PFSK-1 (cell line): ENCODE measurements at regions not wholly inside any gene's neighbourhood (a gene's known extent, or its start where the extent isn't known, plus 50 kb on each side); places are given as distances from the start of the nearest gene placed in this dataset.
A peak's percentile ranks its signal among the peaks of the same experiment; 100 is the strongest.

Experiments
- FOXP2 ChIP-seq: optimal IDR thresholded peaks from 2 replicates; pipeline ENCODE3; 2011; ENCODE audit warnings: borderline replicate concordance, control low read depth, inconsistent platforms; ENCODE audit not compliant: insufficient read depth; ENCODE audit errors: extremely low read length, extremely low read depth
- POLR2AphosphoS5 ChIP-seq: IDR thresholded peaks from 2 replicates; pipeline ENCODE4 v1.6.1; 2012; ENCODE audit warnings: low read depth, mild to moderate bottlenecking, control low read depth, low read length, moderate library complexity
- REST ChIP-seq, 2 experiments: IDR thresholded peaks; 2 replicates each; pipeline versions ENCODE4 v1.6.1 to v1.8.0; 2011 to 2012; ENCODE audit warnings: low read depth in 2 of 2, low read length in 2 of 2, control low read depth in 1 of 2, inconsistent platforms in 1 of 2, mild to moderate bottlenecking in 1 of 2, moderate library complexity in 1 of 2; ENCODE audit not compliant: insufficient read depth in 1 of 2
- SIN3A ChIP-seq: IDR thresholded peaks from 2 replicates; pipeline ENCODE4 v1.6.1; 2012; ENCODE audit warnings: mild to moderate bottlenecking, low read length, moderate library complexity, borderline replicate concordance; ENCODE audit not compliant: insufficient read depth
- TAF1 ChIP-seq: IDR thresholded peaks from 2 replicates; pipeline ENCODE4 v1.6.1; 2012; ENCODE audit warnings: low read length, control low read depth, borderline replicate concordance; ENCODE audit not compliant: insufficient read depth

GRCh38 chr20:62587757-62588402 lies 54.4 kb upstream of the SLCO4A1 start:
- TF ChIP-seq SIN3A: no peak
- TF ChIP-seq FOXP2: no peak
- TF ChIP-seq TAF1: no peak
- peak; percentile 85 to 94 for TF ChIP-seq REST (IDR thresholded peaks at IDR 0.05; ENCODE audit: insufficient read depth in 1 of 2, low read depth in 2 of 2, low read length in 2 of 2)
- no peak for TF ChIP-seq POLR2AphosphoS5

GRCh38 chr20:62588458-62589149 lies 53.7 kb upstream of the SLCO4A1 start:
- no peak for TF ChIP-seq FOXP2
- TF ChIP-seq TAF1: no peak

GRCh38 chr20:62589150-62589498 lies 53.2 kb upstream of the SLCO4A1 start:
- TF ChIP-seq SIN3A: no peak
- TF ChIP-seq POLR2AphosphoS5: no peak
- no peak for TF ChIP-seq REST (IDR thresholded peaks at IDR 0.05; ENCODE audit: insufficient read depth in 1 of 2, low read depth in 2 of 2, low read length in 2 of 2)

- TF ChIP-seq FOXP2 (no peak), SIN3A (no peak), TAF1 (no peak)
Measured at GRCh38 chr20:62589720-62590119, 52.6 kb upstream of the SLCO4A1 start.

GRCh38 chr20:62590309-62591121 lies 51.8 kb upstream of the SLCO4A1 start:
- TF ChIP-seq TAF1: no peak
- no peak for TF ChIP-seq SIN3A
- no peak for TF ChIP-seq REST (IDR thresholded peaks at IDR 0.05; ENCODE audit: insufficient read depth in 1 of 2, low read depth in 2 of 2, low read length in 2 of 2)
- no peak for TF ChIP-seq POLR2AphosphoS5
- no peak for TF ChIP-seq FOXP2

- no peak for TF ChIP-seq TAF1
- TF ChIP-seq POLR2AphosphoS5: no peak
- no peak for TF ChIP-seq SIN3A
- no peak for TF ChIP-seq FOXP2
- TF ChIP-seq REST (IDR thresholded peaks at IDR 0.05; ENCODE audit: insufficient read depth in 1 of 2, low read depth in 2 of 2, low read length in 2 of 2): no peak
Measured at GRCh38 chr20:62591122-62591468, 51.2 kb upstream of the SLCO4A1 start.
